ENCODE measurements at regions not wholly inside any gene's neighbourhood (a gene's known extent, or its start where the extent isn't known, plus 50 kb on each side); places are given as distances from the start of the nearest gene placed in this dataset.
"Not testable (repeated sequence)": the region's sequence is repeated elsewhere in the genome, so short reads cannot be mapped to it uniquely, and the experiment has no call there.

GRCh38 chr12:131413471-131413870 is 297.4 kb upstream of the SFSWAP start:
- CTCF ChIA-PET, result no interaction called here
- POLR2A ChIA-PET, result no interaction called here

GRCh38 chr12:131414155-131414922 is 296.6 kb upstream of the SFSWAP start:
- DNase-seq (ENCODE audit: low read depth); H3K27me3 ChIP-seq (ENCODE audit: control insufficient read depth, insufficient read depth, low read length); CTCF ChIA-PET; H3K36me3 ChIP-seq (ENCODE audit: control insufficient read depth, insufficient read depth, low read length); POLR2A ChIA-PET; H3K4me3 ChIP-seq (ENCODE audit: low read depth, low read length): not testable (repeated sequence)

More at GRCh38 chr12:131413471-131413870, 297.4 kb upstream of the SFSWAP start:
- Histone ChIP-seq H3K4me3 (ENCODE audit: low read depth, low read length) (no peak overlapping the region), H3K36me3 (ENCODE audit: control insufficient read depth, insufficient read depth, low read length) (no peaks in the 10 kb centered on the region), H3K27me3 (ENCODE audit: control insufficient read depth, insufficient read depth, low read length) (no peaks in the 10 kb centered on the region)
- TF ChIP-seq CTCF (IDR thresholded peaks at IDR 0.05; ENCODE audit: insufficient read depth, low read depth, low read length), result no peak
- no peak for DNase-seq (ENCODE audit: low read depth)

GRCh38 chr12:131415781-131416180 is 295.1 kb upstream of the SFSWAP start:
- no peak overlapping the region for H3K4me3 ChIP-seq (ENCODE audit: low read depth, low read length)
- CTCF ChIA-PET, result no interaction called here
- no peaks in the 10 kb centered on the region for H3K27me3 ChIP-seq (ENCODE audit: control insufficient read depth, insufficient read depth, low read length)
- POLR2A ChIA-PET, result no interaction called here
- DNase-seq (ENCODE audit: low read depth), result no peak
- TF ChIP-seq CTCF (IDR thresholded peaks at IDR 0.05; ENCODE audit: insufficient read depth, low read depth, low read length), result no peak
- H3K36me3 ChIP-seq (ENCODE audit: control insufficient read depth, insufficient read depth, low read length), result no peaks in the 10 kb centered on the region

- no peak for TF ChIP-seq CTCF (IDR thresholded peaks at IDR 0.05; ENCODE audit: insufficient read depth, low read depth, low read length)
- DNase-seq (ENCODE audit: low read depth), result no peak
- ChIA-PET CTCF (no interaction called here), POLR2A (no interaction called here)
- Histone ChIP-seq H3K27me3 (ENCODE audit: control insufficient read depth, insufficient read depth, low read length) (no peaks in the 10 kb centered on the region), H3K36me3 (ENCODE audit: control insufficient read depth, insufficient read depth, low read length) (no peaks in the 10 kb centered on the region), H3K4me3 (ENCODE audit: low read depth, low read length) (no peak overlapping the region)
Measured at GRCh38 chr12:131418121-131418520, 292.8 kb upstream of the SFSWAP start.

- Histone ChIP-seq H3K36me3 (ENCODE audit: control insufficient read depth, insufficient read depth, low read length) (no peaks in the 10 kb centered on the region), H3K4me3 (ENCODE audit: low read depth, low read length) (no peak overlapping the region), H3K27me3 (ENCODE audit: control insufficient read depth, insufficient read depth, low read length) (no peaks in the 10 kb centered on the region)
- ChIA-PET POLR2A (no interaction called here), CTCF (no interaction called here)
- no peak for TF ChIP-seq CTCF (IDR thresholded peaks at IDR 0.05; ENCODE audit: insufficient read depth, low read depth, low read length)
- DNase-seq (ENCODE audit: low read depth), result no peak
Measured at GRCh38 chr12:131418884-131419283, 292.0 kb upstream of the SFSWAP start.
